SK-N-SH treated with all-trans-retinoic acid at 6 μM for 48 hours (cell line): ENCODE measurements at regions not wholly inside any gene's neighbourhood (a gene's known extent, or its start where the extent isn't known, plus 50 kb on each side); places are given as distances from the start of the nearest gene placed in this dataset.

Experiments used
- ATAC-seq: fragments of 200-7000 bp; cut with Tn5 transposase; 3 replicates; pipeline ENCODE4 v1.9.1; 2020; ENCODE audit warnings: mild to moderate bottlenecking, moderate library complexity
- BACH2 ChIP-seq: fragments of 250-450 bp; sonication (Bioruptor Pico); IDR thresholded peaks from 2 replicates; pipeline ENCODE4 v1.9.0; 2021; ENCODE audit warnings: mild to moderate bottlenecking, borderline replicate concordance
- CREB5 ChIP-seq: fragments of 250-450 bp; sonication (Bioruptor Pico); IDR thresholded peaks from 2 replicates; pipeline ENCODE4 v1.5.1; 2020; ENCODE audit warnings: low read depth, mild to moderate bottlenecking, moderate library complexity
- CSDC2 ChIP-seq: fragments of 250-450 bp; sonication (Bioruptor Pico); IDR thresholded peaks from 2 replicates; pipeline ENCODE4 v1.5.0; 2020; ENCODE audit warnings: mild to moderate bottlenecking, moderate library complexity
- CSRNP3 ChIP-seq: fragments of 250-450 bp; sonication (Bioruptor Pico); IDR thresholded peaks from 2 replicates; pipeline ENCODE4 v1.5.1; 2021; ENCODE audit warnings: mild to moderate bottlenecking, moderate library complexity
- ESRRG ChIP-seq: fragments of 250-450 bp; sonication (Bioruptor Pico); IDR thresholded peaks from 2 replicates; pipeline ENCODE4 v1.6.1; 2021; ENCODE audit warnings: mild to moderate bottlenecking
- GLIS3 ChIP-seq: fragments of 250-450 bp; sonication (Bioruptor Pico); IDR thresholded peaks from 2 replicates; pipeline ENCODE4 v1.5.0; 2020; ENCODE audit warnings: mild to moderate bottlenecking, moderate library complexity
- ISL1 ChIP-seq: fragments of 250-450 bp; sonication (Bioruptor Pico); IDR thresholded peaks from 2 replicates; pipeline ENCODE4 v2.1.2; 2022; ENCODE audit warnings: mild to moderate bottlenecking, moderate library complexity
- OSR1 ChIP-seq: fragments of 250-450 bp; sonication (Bioruptor Pico); IDR thresholded peaks from 2 replicates; pipeline ENCODE4 v1.8.0; 2022; ENCODE audit warnings: moderate library complexity, mild to moderate bottlenecking, inconsistent platforms
- PATZ1 ChIP-seq: fragments of 250-450 bp; sonication (Bioruptor Pico); IDR thresholded peaks from 2 replicates; pipeline ENCODE4 v1.8.0; 2020; ENCODE audit warnings: mild to moderate bottlenecking, moderate library complexity, borderline replicate concordance
- POU6F1 ChIP-seq: fragments of 250-450 bp; sonication (Bioruptor Pico); IDR thresholded peaks from 2 replicates; pipeline ENCODE4 v1.8.0; 2021; ENCODE audit warnings: low read depth, mild to moderate bottlenecking, moderate library complexity, borderline replicate concordance
- PPARA ChIP-seq: fragments of 250-450 bp; sonication (Bioruptor Pico); IDR thresholded peaks from 2 replicates; pipeline ENCODE4 v1.5.0; 2020; ENCODE audit warnings: mild to moderate bottlenecking, borderline replicate concordance
- RARB ChIP-seq: fragments of 250-450 bp; sonication (Bioruptor Pico); IDR thresholded peaks from 2 replicates; pipeline ENCODE4 v1.8.0; 2021; ENCODE audit warnings: mild to moderate bottlenecking, moderate library complexity
- SNAI2 ChIP-seq: fragments of 250-450 bp; sonication (Bioruptor Pico); IDR thresholded peaks from 2 replicates; pipeline ENCODE4 v1.5.0; 2020; ENCODE audit warnings: mild to moderate bottlenecking, moderate library complexity
- TCF4 ChIP-seq: fragments of 250-450 bp; sonication (Bioruptor Pico); IDR thresholded peaks from 2 replicates; pipeline ENCODE4 v1.8.0; 2021; ENCODE audit warnings: mild to moderate bottlenecking, moderate library complexity, borderline replicate concordance
- TOX ChIP-seq: fragments of 250-450 bp; sonication (Bioruptor Pico); IDR thresholded peaks from 2 replicates; pipeline ENCODE4 v1.8.0; 2021; ENCODE audit warnings: mild to moderate bottlenecking, moderate library complexity, borderline replicate concordance
- TSHZ2 ChIP-seq: fragments of 250-450 bp; sonication (Bioruptor Pico); IDR thresholded peaks from 2 replicates; pipeline ENCODE4 v1.5.0; 2020; ENCODE audit warnings: mild to moderate bottlenecking, moderate library complexity
- ZC3H10 ChIP-seq: fragments of 250-450 bp; sonication (Bioruptor Pico); IDR thresholded peaks from 2 replicates; pipeline ENCODE4 v1.5.1; 2021; ENCODE audit warnings: mild to moderate bottlenecking, moderate library complexity
- ZFP3 ChIP-seq: fragments of 250-450 bp; sonication (Bioruptor Pico); IDR thresholded peaks from 2 replicates; pipeline ENCODE4 v1.5.0; 2020; ENCODE audit warnings: mild to moderate bottlenecking, moderate library complexity
- ZFP30 ChIP-seq: fragments of 450-650 bp; formaldehyde crosslinking; IDR thresholded peaks from 2 replicates; pipeline ENCODE4 v1.5.0; 2022; ENCODE audit warnings: mild to moderate bottlenecking, moderate library complexity
- ZNF565 ChIP-seq: fragments of 450-650 bp; formaldehyde crosslinking; conservative IDR thresholded peaks from 2 replicates; pipeline ENCODE4 v1.5.0; 2020; ENCODE audit warnings: low read depth, mild to moderate bottlenecking, moderate library complexity
- ZNF70 ChIP-seq: fragments of 450-650 bp; formaldehyde crosslinking; IDR thresholded peaks from 2 replicates; pipeline ENCODE4 v1.5.0; 2020; ENCODE audit warnings: mild to moderate bottlenecking, moderate library complexity
- ZNF8 ChIP-seq: fragments of 450-650 bp; formaldehyde crosslinking; IDR thresholded peaks from 2 replicates; pipeline ENCODE4 v1.5.0; 2020; ENCODE audit warnings: mild to moderate bottlenecking, moderate library complexity

- TF ChIP-seq CREB5 (CRISPR knock-in tag) = no peak
Measured at GRCh38 chr4:71855944-71856343, 72.1 kb upstream of the GC start (continued).

GRCh38 chr4:71857713-71858451 lies 74.0 kb upstream of the GC start:
- TF ChIP-seq CSRNP3 (no peak), RARB (no peak), BACH2 (no peak), OSR1 (CRISPR knock-in tag) (no peak), ZFP30 (CRISPR knock-in tag) (no peak), CSDC2 (no peak), TCF4 (CRISPR knock-in tag) (no peak), TOX (no peak), ZC3H10 (no peak), SNAI2 (CRISPR knock-in tag) (no peak), ESRRG (no peak), ISL1 (CRISPR knock-in tag) (no peak), ZNF565 (CRISPR knock-in tag) (no peak), PPARA (no peak), TSHZ2 (no peak), ZFP3 (CRISPR knock-in tag) (no peak), CREB5 (CRISPR knock-in tag) (no peak), GLIS3 (no peak), POU6F1 (no peak), ZNF70 (CRISPR knock-in tag) (no peak)
- TF ChIP-seq, all 23 proteins: peak for 0
- no peak for ATAC-seq

GRCh38 chr4:71860643-71861042 lies 76.8 kb upstream of the GC start:
- no peak for ATAC-seq
- no peak for TF ChIP-seq ZFP30 (CRISPR knock-in tag)
- no peak for TF ChIP-seq ZNF8 (CRISPR knock-in tag)
- no peak for TF ChIP-seq ISL1 (CRISPR knock-in tag)
- TF ChIP-seq CSRNP3 = no peak
- TF ChIP-seq ZC3H10 = no peak
- TF ChIP-seq CREB5 (CRISPR knock-in tag) = no peak
- TF ChIP-seq OSR1 (CRISPR knock-in tag) = no peak
- TF ChIP-seq TCF4 (CRISPR knock-in tag) = no peak
- no peak for TF ChIP-seq RARB
- TF ChIP-seq TOX = no peak
- no peak for TF ChIP-seq GLIS3
- no peak for TF ChIP-seq ZFP3 (CRISPR knock-in tag)
- TF ChIP-seq PPARA = no peak
- TF ChIP-seq PATZ1 (CRISPR knock-in tag) = no peak
